PC-9 (cell line): ENCODE measurements at regions not wholly inside any gene's neighbourhood (a gene's known extent, or its start where the extent isn't known, plus 50 kb on each side); places are given as distances from the start of the nearest gene placed in this dataset.

Source experiments
- BruUV-seq: library from RNA; stranded (reverse); fragments of 400-500 nt; replicated peaks from 2 replicates; lab custom pipeline; 2021; lab: Mats Ljungman, UMichigan
- CTCF ChIA-PET: fragments of 300-600 bp; sonication (Branson Sonifier 250); formaldehyde crosslinking; loops from one replicate; lab custom pipeline; 2022; ENCODE audit warnings: antibody characterized with exemption; lab: Charles Lee
- POLR2A ChIA-PET: fragments of 300-600 bp; sonication (Branson Sonifier 250); formaldehyde crosslinking; loops from one replicate; lab custom pipeline; 2022; ENCODE audit warnings: antibody characterized with exemption; ENCODE audit not compliant: unreplicated experiment; lab: Charles Lee
- DNase-seq, 2 experiments: peaks; one replicate each; pipeline versions ENCODE4 v3.0.0 to v3.0.0-alpha.2; 2015 to 2022; ENCODE audit warnings: mixed read lengths in 1 of 2
- H2AFZ ChIP-seq: fragments of 200-600 bp; sonication (generic); 2 replicates; pipeline ENCODE4 v1.8.1; 2017; ENCODE audit warnings: antibody characterized with exemption
- H3F3A ChIP-seq: fragments of 200-600 bp; sonication (generic); 2 replicates; pipeline ENCODE4 v1.8.1; 2017; ENCODE audit warnings: antibody characterized with exemption, mild to moderate bottlenecking, low read depth; ENCODE audit not compliant: insufficient read depth
- H3K27ac ChIP-seq: fragments of 200-600 bp; sonication (generic); 2 replicates; pipeline ENCODE4 v1.6.1; 2016; ENCODE audit warnings: mixed run types
- H3K27me3 ChIP-seq: fragments of 200-600 bp; sonication (generic); 2 replicates; pipeline ENCODE4 v1.6.1; 2016; ENCODE audit warnings: low read depth, mixed run types; ENCODE audit not compliant: insufficient read depth
- H3K36me3 ChIP-seq: fragments of 200-600 bp; sonication (generic); 2 replicates; pipeline ENCODE4 v1.6.1; 2016; ENCODE audit warnings: low read depth, mixed run types
- H3K4me1 ChIP-seq: fragments of 200-600 bp; sonication (generic); replicated peaks from 2 replicates; pipeline ENCODE4 v1.6.1; 2016; ENCODE audit warnings: mixed run types; ENCODE audit not compliant: insufficient read depth
- H3K4me2 ChIP-seq: fragments of 200-600 bp; sonication (generic); 2 replicates; pipeline ENCODE4 v1.6.1; 2017; ENCODE audit warnings: mixed run types
- H3K4me3 ChIP-seq: fragments of 200-600 bp; sonication (generic); 2 replicates; pipeline ENCODE4 v1.6.1; 2016; ENCODE audit warnings: mixed run types
- H3K79me2 ChIP-seq: fragments of 200-600 bp; sonication (generic); 2 replicates; pipeline ENCODE4 v1.6.1; 2017; ENCODE audit warnings: low read depth, mixed run types
- H3K9me2 ChIP-seq: fragments of 200-600 bp; sonication (generic); 2 replicates; pipeline ENCODE4 v1.8.1; 2017; ENCODE audit warnings: mild to moderate bottlenecking; ENCODE audit not compliant: insufficient read depth
- H3K9me3 ChIP-seq: fragments of 200-600 bp; sonication (generic); 2 replicates; pipeline ENCODE4 v1.8.1; 2016; ENCODE audit warnings: low read depth; ENCODE audit not compliant: insufficient read depth
- H4K20me1 ChIP-seq: fragments of 200-600 bp; sonication (generic); 2 replicates; pipeline ENCODE4 v1.8.1; 2017; ENCODE audit not compliant: insufficient read depth
- CTCF ChIP-seq: fragments of 200-600 bp; sonication (generic); conservative IDR thresholded peaks from 2 replicates; pipeline ENCODE4 v1.6.1; 2017; ENCODE audit warnings: mixed run types, antibody characterized with exemption, mild to moderate bottlenecking, moderate library complexity
- EZH2 ChIP-seq: fragments of 200-600 bp; sonication (generic); IDR thresholded peaks from 2 replicates; pipeline ENCODE4 v1.8.0; 2017; ENCODE audit warnings: antibody characterized with exemption, low read depth
- intact Hi-C: fragments of 100-400 bp; cut with micrococcal nuclease; formaldehyde crosslinking; loops from one replicate; pipeline ENCODE4 v1.10.0; 2022; ENCODE audit not compliant: unreplicated experiment

GRCh38 chr2:116094196-116094595, 1651.8 kb downstream of the DPP10 start:
- H3K9me2 ChIP-seq, result no peaks in the 10 kb centered on the region
- H3K36me3 ChIP-seq, result no peaks in the 10 kb centered on the region
- BruUV-seq, result no TSS peak
- no peak for TF ChIP-seq EZH2
- no peak for TF ChIP-seq CTCF
- H3K79me2 ChIP-seq, result no peaks in the 10 kb centered on the region
- no peak for DNase-seq
- CTCF ChIA-PET, result no interaction called here
- H3K4me2 ChIP-seq, result no peak overlapping the region
- no peaks in the 10 kb centered on the region for H4K20me1 ChIP-seq
- H3K4me1 ChIP-seq, result no peaks in the 10 kb centered on the region
- intact Hi-C loops, result no loop called here
- no peaks in the 10 kb centered on the region for H3K27me3 ChIP-seq
- H3K9me3 ChIP-seq, result no peaks in the 10 kb centered on the region
- no peaks in the 10 kb centered on the region for H3F3A ChIP-seq
- POLR2A ChIA-PET, result no interaction called here
- H3K4me3 ChIP-seq, result no peak overlapping the region
- no peak overlapping the region for H2AFZ ChIP-seq
- no peak overlapping the region for H3K27ac ChIP-seq

- ChIA-PET POLR2A (no interaction called here), CTCF (no interaction called here)
- Histone ChIP-seq H3K27me3 (no peaks in the 10 kb centered on the region), H2AFZ (no peak overlapping the region), H3K79me2 (no peaks in the 10 kb centered on the region), H3K36me3 (no peaks in the 10 kb centered on the region), H3K27ac (no peak overlapping the region), H4K20me1 (no peaks in the 10 kb centered on the region), H3K4me1 (no peaks in the 10 kb centered on the region), H3F3A (no peaks in the 10 kb centered on the region), H3K4me2 (no peak overlapping the region), H3K4me3 (no peak overlapping the region), H3K9me3 (no peaks in the 10 kb centered on the region), H3K9me2 (no peaks in the 10 kb centered on the region)
- no TSS peak for BruUV-seq
- no peak for DNase-seq
- TF ChIP-seq CTCF (no peak), EZH2 (no peak)
- intact Hi-C loops, result no loop called here
These were observed 1653.2 kb downstream of the DPP10 start for GRCh38 chr2:116095636-116096035.

DNA sequence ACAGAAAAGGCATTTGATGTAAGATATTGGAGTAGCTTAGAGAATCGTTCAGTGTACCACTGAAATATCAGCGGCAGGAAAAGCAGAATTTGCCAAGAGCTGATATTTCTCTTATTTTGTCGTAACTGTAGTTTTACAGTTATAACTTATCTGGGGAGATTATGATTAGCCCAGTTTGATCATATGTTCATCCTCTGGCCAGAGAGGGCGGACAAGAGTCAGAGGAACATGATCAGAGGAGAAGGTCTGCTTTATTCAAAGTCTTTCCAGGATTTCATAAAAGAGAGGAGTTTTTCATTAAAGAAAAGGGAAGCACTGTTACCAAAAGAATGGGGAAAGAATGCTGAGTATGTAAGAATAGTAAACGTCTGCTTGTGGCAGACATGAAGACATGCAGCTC, 1655.6 kb downstream of the DPP10 start:
- no peaks in the 10 kb centered on the region for H3F3A ChIP-seq
- no peaks in the 10 kb centered on the region for H3K79me2 ChIP-seq
- POLR2A ChIA-PET, result no interaction called here
- intact Hi-C loops, result no loop called here
- BruUV-seq, result no TSS peak
- no peaks in the 10 kb centered on the region for H3K9me2 ChIP-seq
- no peaks in the 10 kb centered on the region for H3K36me3 ChIP-seq
- no peak overlapping the region for H3K4me2 ChIP-seq
- no peak for DNase-seq
- H3K27me3 ChIP-seq, result no peaks in the 10 kb centered on the region
- no peak overlapping the region for H3K4me3 ChIP-seq
- H3K27ac ChIP-seq, result no peak overlapping the region
- H3K4me1 ChIP-seq, result no peaks in the 10 kb centered on the region
- no peaks in the 10 kb centered on the region for H4K20me1 ChIP-seq
- CTCF ChIA-PET, result no interaction called here
- TF ChIP-seq CTCF (no peak; the same call in 1 of the 2 replicates), EZH2 (no peak)
- no peak overlapping the region for H2AFZ ChIP-seq
- H3K9me3 ChIP-seq, result no peaks in the 10 kb centered on the region
